ENCODE measurements at regions not wholly inside any gene's neighbourhood (a gene's known extent, or its start where the extent isn't known, plus 50 kb on each side); places are given as distances from the start of the nearest gene placed in this dataset.
"Not testable (repeated sequence)": the region's sequence is repeated elsewhere in the genome, so short reads cannot be mapped to it uniquely, and the experiment has no call there.

- DNase-seq (ENCODE audit: low spot score), result no peak
- no peak for FAIRE-seq
Measured at GRCh38 chr17:51387986-51388385, 127.6 kb downstream of the UTP18 start.

- no peak for FAIRE-seq
- no peak for DNase-seq (ENCODE audit: low spot score)
Measured at GRCh38 chr17:51389875-51390274, 129.5 kb downstream of the UTP18 start.

DNA sequence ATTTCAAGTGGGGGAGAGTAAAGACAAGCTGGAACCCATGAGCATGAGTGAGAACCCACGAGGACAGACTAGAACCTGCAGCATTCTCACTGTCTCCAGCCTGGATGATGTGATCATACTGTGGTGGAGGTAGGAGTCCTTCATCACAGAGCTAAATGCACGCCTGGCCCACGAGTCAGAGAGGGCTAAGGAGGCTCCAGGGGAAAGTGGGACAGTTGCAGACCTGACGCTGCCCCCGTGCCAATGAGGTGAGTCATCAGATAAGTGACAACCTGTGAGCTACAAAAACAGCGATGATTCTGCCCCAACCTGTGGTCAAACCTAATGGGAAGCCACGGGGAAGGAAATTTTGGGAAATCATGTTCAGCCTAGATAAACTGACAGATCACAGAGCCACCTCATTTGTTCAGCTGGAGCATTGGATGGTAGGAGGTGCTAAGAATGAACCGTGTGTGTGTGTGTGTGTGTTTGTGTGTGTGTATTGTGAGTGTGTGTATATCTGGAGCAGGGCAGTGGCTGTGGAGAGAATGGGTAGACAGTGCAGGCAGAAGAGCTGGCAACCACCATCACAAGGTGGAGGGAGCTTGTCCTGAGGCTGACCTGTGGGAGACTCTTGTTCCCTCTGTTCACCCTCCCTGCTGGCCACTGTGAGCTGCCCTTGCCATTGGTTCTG is 131.8 kb downstream of the UTP18 start:
- FAIRE-seq, result no peak
- peak; percentile 46 for DNase-seq (ENCODE audit: low spot score)

DNA sequence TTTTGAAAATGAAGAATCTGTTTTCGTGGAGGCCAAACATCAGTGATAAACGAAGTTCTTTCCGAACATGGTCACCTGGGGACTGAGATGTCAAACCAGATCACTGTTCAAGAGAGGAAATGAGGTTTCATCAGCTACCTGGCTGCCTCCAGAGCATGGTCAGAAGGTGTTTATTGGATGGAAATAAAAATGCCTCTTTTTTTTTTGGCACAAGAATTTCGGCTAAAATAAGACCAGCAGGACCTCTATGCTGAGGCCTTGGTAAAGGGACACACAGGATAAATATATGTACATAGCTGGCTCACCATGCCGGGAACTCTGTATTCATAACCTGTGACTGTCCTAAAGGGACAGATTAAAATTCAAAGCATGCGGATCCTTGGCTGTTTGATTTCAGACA is 135.3 kb downstream of the UTP18 start:
- no peak for FAIRE-seq
- DNase-seq (ENCODE audit: low spot score), result no peak

DNA sequence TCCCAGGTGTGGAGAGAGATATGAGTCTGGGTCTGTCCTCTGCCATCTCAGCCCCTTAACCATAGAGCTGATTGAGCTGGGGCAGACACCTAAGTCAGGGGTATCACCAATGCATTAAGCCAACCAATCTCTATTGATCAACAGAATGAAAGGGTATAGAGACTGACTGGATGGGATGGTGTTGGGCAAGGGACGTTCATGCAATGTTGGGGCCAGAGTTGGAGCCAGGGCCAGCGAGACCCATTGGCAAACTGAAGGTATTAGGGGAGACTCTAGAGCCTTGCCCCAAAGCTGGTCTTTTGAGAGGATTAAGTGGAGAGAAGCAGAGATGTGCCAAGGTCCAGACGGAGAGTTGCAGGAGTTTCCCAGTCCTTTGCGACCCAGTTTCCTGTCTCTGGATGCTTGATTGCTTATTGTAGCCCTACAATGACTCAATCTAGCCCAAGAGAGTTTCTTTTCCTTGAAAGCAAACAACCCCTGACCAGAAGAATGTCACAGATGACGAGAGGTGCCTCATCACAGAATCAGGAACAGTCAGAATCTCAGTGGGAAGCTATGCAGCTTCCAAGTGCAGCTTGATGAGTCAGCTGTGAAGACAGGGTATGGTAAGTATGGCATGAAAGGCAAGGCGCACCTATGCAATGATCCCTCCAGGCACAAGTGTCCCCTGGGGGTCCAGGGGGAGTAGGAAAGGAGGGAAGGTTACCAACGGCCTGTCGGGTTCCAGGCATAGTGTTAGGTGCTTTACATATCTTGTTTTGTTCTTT is 137.2 kb downstream of the UTP18 start:
- peak; percentile 80 for FAIRE-seq
- peak; percentile 90 for DNase-seq (ENCODE audit: low spot score)

DNA sequence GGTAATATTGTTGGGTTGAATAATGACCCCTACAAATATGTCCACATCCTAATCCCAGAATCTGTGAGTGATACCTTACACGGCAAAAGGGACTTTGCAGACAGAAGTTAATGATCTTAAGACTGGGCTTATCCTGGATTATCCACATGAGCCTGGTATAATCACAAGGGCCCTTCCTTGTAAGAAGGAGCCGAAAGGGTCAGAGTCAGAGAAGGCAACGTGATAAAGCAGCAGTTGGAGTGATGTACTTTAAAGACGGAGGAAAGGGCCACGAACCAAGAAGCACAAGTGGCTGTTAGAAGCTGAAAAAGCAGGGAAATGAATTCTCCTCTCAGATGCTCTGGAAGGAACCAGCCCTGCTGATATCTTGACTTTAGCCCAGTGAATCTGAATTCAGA is 137.8 kb downstream of the UTP18 start:
- DNase-seq (ENCODE audit: low spot score), result peak; percentile 5
- FAIRE-seq, result no peak

DNA sequence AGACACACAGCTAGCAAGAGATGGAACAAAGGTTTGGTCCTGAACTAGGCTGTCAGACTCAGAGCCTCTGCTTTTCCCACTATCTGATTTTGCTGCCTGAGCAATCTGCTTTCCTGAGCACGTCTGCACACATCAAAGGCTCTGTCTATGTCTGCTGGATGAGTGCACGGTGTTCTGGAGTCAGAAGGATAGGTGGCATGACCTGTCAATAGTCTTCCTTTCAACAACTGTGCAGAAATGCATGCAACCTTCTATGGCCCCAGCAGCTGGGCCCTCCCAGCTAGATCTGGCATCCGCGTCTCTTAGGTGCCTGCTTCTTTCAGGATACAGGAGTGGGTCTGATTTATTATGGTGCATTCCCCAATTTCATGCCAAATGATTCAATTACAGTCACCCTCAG is 138.3 kb downstream of the UTP18 start:
- DNase-seq (ENCODE audit: low spot score) (no peak), FAIRE-seq (no peak)

GRCh38 chr17:51401279-51401678 is 140.9 kb downstream of the UTP18 start:
- DNase-seq (ENCODE audit: low spot score) (no peak), FAIRE-seq (no peak)

- FAIRE-seq, result no peak
- no peak for DNase-seq (ENCODE audit: low spot score)
Measured at GRCh38 chr17:51402899-51403298, 142.6 kb downstream of the UTP18 start.

DNA sequence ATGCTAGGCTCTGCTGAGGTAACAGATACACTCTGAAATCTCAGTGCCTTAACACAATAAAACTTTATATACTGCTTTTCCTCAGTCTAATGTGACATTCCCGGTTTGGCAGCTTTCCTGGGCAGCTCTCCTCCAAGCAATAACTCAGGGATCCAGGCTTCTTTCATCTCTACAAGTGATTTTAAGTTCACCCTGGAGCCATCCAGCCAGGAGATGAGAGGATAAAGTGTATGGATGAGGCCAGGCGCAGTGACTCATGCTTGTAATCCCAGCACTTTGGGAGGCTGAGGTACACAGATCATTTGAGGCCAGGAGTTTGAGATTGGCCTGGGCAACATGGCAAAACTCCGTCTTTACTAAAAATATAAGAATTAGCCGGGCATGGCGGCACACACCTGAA is 147.2 kb downstream of the UTP18 start:
- DNase-seq (ENCODE audit: low spot score) (no peak), FAIRE-seq (no peak)

- DNase-seq (ENCODE audit: low spot score) (no peak), FAIRE-seq (no peak)
Measured at GRCh38 chr17:51419476-51419875, 159.1 kb downstream of the UTP18 start.

GRCh38 chr17:51421525-51421924 is 161.2 kb downstream of the UTP18 start:
- no peak for FAIRE-seq

GRCh38 chr17:51422634-51423033 is 162.3 kb downstream of the UTP18 start:
- DNase-seq (ENCODE audit: low spot score) (peak; percentile 21), FAIRE-seq (no peak)

More at GRCh38 chr17:51421525-51421924, 161.2 kb downstream of the UTP18 start:
- no peak for DNase-seq (ENCODE audit: low spot score)

GRCh38 chr17:51423421-51424160 is 163.2 kb downstream of the UTP18 start:
- FAIRE-seq (no peak), DNase-seq (ENCODE audit: low spot score) (peak; percentile 16)

- FAIRE-seq (no peak), DNase-seq (ENCODE audit: low spot score) (no peak)
Measured at GRCh38 chr17:51425773-51426172, 165.4 kb downstream of the UTP18 start.

- DNase-seq (ENCODE audit: low spot score) (no peak), FAIRE-seq (no peak)
Measured at GRCh38 chr17:51427323-51427811, 167.0 kb downstream of the UTP18 start.

GRCh38 chr17:51427856-51428255 is 167.5 kb downstream of the UTP18 start:
- no peak for FAIRE-seq
- no peak for DNase-seq (ENCODE audit: low spot score)

DNA sequence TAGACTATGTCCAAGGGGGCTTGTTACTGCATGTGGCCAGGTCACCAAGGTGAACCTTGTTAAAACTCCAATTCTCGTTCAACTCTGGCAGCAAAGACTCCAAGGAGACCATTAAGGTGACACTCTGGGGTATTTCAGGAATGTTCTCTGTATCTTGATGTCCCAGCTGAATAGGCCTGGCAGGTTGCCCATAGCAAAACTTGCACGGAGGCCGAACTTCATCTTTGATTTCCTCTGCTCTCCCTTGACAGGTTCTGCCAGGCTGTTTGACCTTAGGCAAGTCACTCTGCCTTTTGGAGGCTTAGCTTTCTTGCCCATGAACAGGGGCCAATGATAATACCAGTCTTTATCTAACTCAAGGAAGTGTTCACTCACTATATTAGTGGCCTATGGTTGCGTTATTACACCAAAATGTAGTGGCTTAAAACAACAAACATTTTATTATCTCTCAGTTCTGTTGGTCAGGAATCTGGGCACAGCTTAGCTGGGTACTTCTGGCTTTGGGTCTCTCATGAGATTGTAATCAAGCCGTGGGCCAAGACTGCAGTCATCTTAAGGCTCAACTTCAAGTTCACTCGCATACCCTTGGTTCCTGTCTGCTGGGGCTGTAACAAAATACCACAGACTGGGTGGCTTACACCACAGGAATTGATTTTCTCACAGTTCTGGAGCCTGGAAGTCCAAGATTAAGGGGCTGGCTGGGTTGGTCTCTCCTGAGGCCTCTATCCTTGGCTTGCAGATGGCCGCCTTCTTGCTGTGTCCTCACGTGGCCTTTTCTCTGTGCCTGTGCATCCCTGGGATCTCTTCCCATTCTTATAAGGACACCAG is 168.5 kb downstream of the UTP18 start:
- no peak for FAIRE-seq

GRCh38 chr17:51429938-51430337 is 169.6 kb downstream of the UTP18 start:
- DNase-seq (ENCODE audit: low spot score); FAIRE-seq: not testable (repeated sequence)

More for the DNA sequence above, 168.5 kb downstream of the UTP18 start:
- DNase-seq (ENCODE audit: low spot score), result no peak

GRCh38 chr17:51430591-51430990 is 170.2 kb downstream of the UTP18 start:
- no peak for DNase-seq (ENCODE audit: low spot score)
- no peak for FAIRE-seq
